Colonic mucosa (tissue), 4 donors: ENCODE measurements at regions not wholly inside any gene's neighbourhood (a gene's known extent, or its start where the extent isn't known, plus 50 kb on each side); places are given as distances from the start of the nearest gene placed in this dataset.
"Not testable (repeated sequence)": the region's sequence is repeated elsewhere in the genome, so short reads cannot be mapped to it uniquely, and the experiment has no call there.

Experiments
- DNase-seq: peaks from one replicate; pipeline ENCODE4 v3.0.0-alpha.2; 2020
- H3K27ac ChIP-seq: fragments of 200-600 bp; one replicate; pipeline ENCODE4 v1.8.0; 2021
- H3K27me3 ChIP-seq: fragments of 200-600 bp; one replicate; pipeline ENCODE4 v1.8.0; 2021
- H3K36me3 ChIP-seq: fragments of 200-600 bp; one replicate; pipeline ENCODE4 v1.8.0; 2021
- H3K4me1 ChIP-seq: fragments of 200-600 bp; one replicate; pipeline ENCODE4 v1.8.0; 2021; ENCODE audit warnings: mild to moderate bottlenecking
- H3K4me3 ChIP-seq: fragments of 200-600 bp; one replicate; pipeline ENCODE4 v1.8.0; 2021
- H3K9ac ChIP-seq, 2 donors: one replicate each; pipeline ENCODE4 v1.7.0; 2013; ENCODE audit warnings: control low read depth in 2 of 2, low read depth in 2 of 2, low read length in 2 of 2
- H3K9me3 ChIP-seq: fragments of 200-600 bp; one replicate; pipeline ENCODE4 v1.8.0; 2021
- CTCF ChIP-seq: fragments of 200-600 bp; IDR thresholded peaks from one replicate; pipeline ENCODE4 v1.8.0; 2022; ENCODE audit warnings: antibody characterized with exemption, mild to moderate bottlenecking
- intact Hi-C: fragments of 100-400 bp; cut with DNase I; formaldehyde crosslinking; loops from one replicate; pipeline ENCODE4 v1.14.1; 2022
- donor health status: healthy.
- donor health status: DM: no; HTN: no; CAD: no.
- donor health status: DM: no; HTN: no; CAD: no.

GRCh38 chr5:61229416-61229815 is 67.1 kb upstream of the SMIM15 start:
- H3K36me3 ChIP-seq = no peaks in the 10 kb centered on the region
- no peak overlapping the region for H3K4me3 ChIP-seq
- intact Hi-C loops = no loop called here
- H3K27ac ChIP-seq = no peak overlapping the region
- H3K9ac ChIP-seq = no peak overlapping the region
- no peak for TF ChIP-seq CTCF
- H3K9me3 ChIP-seq = no peaks in the 10 kb centered on the region
- no peak for DNase-seq
- H3K27me3 ChIP-seq = no peaks in the 10 kb centered on the region
- H3K4me1 ChIP-seq = no peaks in the 10 kb centered on the region

GRCh38 chr5:61230492-61230891 is 68.2 kb upstream of the SMIM15 start:
- Histone ChIP-seq H3K9ac (no peak overlapping the region), H3K4me3 (no peak overlapping the region), H3K4me1 (no peaks in the 10 kb centered on the region), H3K27me3 (no peaks in the 10 kb centered on the region), H3K9me3 (no peaks in the 10 kb centered on the region), H3K36me3 (no peaks in the 10 kb centered on the region), H3K27ac (no peak overlapping the region)
- no peak for DNase-seq
- intact Hi-C loops = no loop called here
- no peak for TF ChIP-seq CTCF

- H3K27me3 ChIP-seq = no peaks in the 10 kb centered on the region
- TF ChIP-seq CTCF = no peak
- DNase-seq = no peak
- H3K4me1 ChIP-seq = no peaks in the 10 kb centered on the region
- H3K27ac ChIP-seq = no peak overlapping the region
- intact Hi-C loops = no loop called here
- H3K9me3 ChIP-seq = no peaks in the 10 kb centered on the region
- no peak overlapping the region for H3K9ac ChIP-seq
- no peaks in the 10 kb centered on the region for H3K36me3 ChIP-seq
- no peak overlapping the region for H3K4me3 ChIP-seq
These were observed 69.5 kb upstream of the SMIM15 start for GRCh38 chr5:61231813-61232212.

- intact Hi-C loops = no loop called here
- no peaks in the 10 kb centered on the region for H3K27me3 ChIP-seq
- H3K9me3 ChIP-seq = no peaks in the 10 kb centered on the region
- H3K36me3 ChIP-seq = no peaks in the 10 kb centered on the region
- no peak for TF ChIP-seq CTCF
- no peak overlapping the region for H3K27ac ChIP-seq
- no peaks in the 10 kb centered on the region for H3K4me1 ChIP-seq
- no peak for DNase-seq
- no peak overlapping the region for H3K4me3 ChIP-seq
- H3K9ac ChIP-seq = no peak overlapping the region
These were observed 70.3 kb upstream of the SMIM15 start for GRCh38 chr5:61232490-61233050.

GRCh38 chr5:61234019-61234418 is 71.8 kb upstream of the SMIM15 start:
- DNase-seq = no peak
- H3K36me3 ChIP-seq = no peaks in the 10 kb centered on the region
- no peak overlapping the region for H3K27ac ChIP-seq
- no peaks in the 10 kb centered on the region for H3K4me1 ChIP-seq
- TF ChIP-seq CTCF = no peak
- intact Hi-C loops = no loop called here
- H3K4me3 ChIP-seq = no peak overlapping the region
- H3K27me3 ChIP-seq = no peaks in the 10 kb centered on the region
- H3K9me3 ChIP-seq = no peaks in the 10 kb centered on the region
- no peak overlapping the region for H3K9ac ChIP-seq

GRCh38 chr5:61236715-61237114 is 74.4 kb upstream of the SMIM15 start:
- H3K4me1 ChIP-seq, H3K9me3 ChIP-seq, H3K27ac ChIP-seq, H3K36me3 ChIP-seq, intact Hi-C loops, H3K27me3 ChIP-seq, DNase-seq, H3K4me3 ChIP-seq, H3K9ac ChIP-seq: not testable (repeated sequence)
